GM19351 (cell line): ENCODE measurements at regions not wholly inside any gene's neighbourhood (a gene's known extent, or its start where the extent isn't known, plus 50 kb on each side); places are given as distances from the start of the nearest gene placed in this dataset.

ENCODE experiments used
- ATAC-seq: cut with Tn5 transposase; IDR thresholded peaks from one replicate; pipeline ENCODE4 v1.9.1; 2021; ENCODE audit warnings: mild to moderate bottlenecking, moderate library complexity; ENCODE audit not compliant: unreplicated experiment

- no peak for ATAC-seq
These were observed 142.8 kb downstream of the DACT1 start for GRCh38 chr14:58780605-58781004.

GRCh38 chr14:58782011-58782410, 144.2 kb downstream of the DACT1 start:
- ATAC-seq, result no peak

- no peak for ATAC-seq
These were observed 146.2 kb downstream of the DACT1 start for GRCh38 chr14:58783792-58784511.

- no peak for ATAC-seq
These were observed 147.2 kb downstream of the DACT1 start for GRCh38 chr14:58784931-58785330.

GRCh38 chr14:58785701-58786100, 147.9 kb downstream of the DACT1 start:
- ATAC-seq, result no peak

GRCh38 chr14:58787592-58787991, 149.8 kb downstream of the DACT1 start:
- ATAC-seq, result no peak

- ATAC-seq, result no peak
These were observed 151.1 kb downstream of the DACT1 start for GRCh38 chr14:58788655-58789503.

GRCh38 chr14:58789736-58790135, 152.0 kb downstream of the DACT1 start:
- ATAC-seq, result no peak

GRCh38 chr14:58792416-58792815, 154.7 kb downstream of the DACT1 start:
- no peak for ATAC-seq

GRCh38 chr14:58793131-58793740, 155.5 kb downstream of the DACT1 start:
- no peak for ATAC-seq

- no peak for ATAC-seq
These were observed 157.4 kb downstream of the DACT1 start for GRCh38 chr14:58794993-58795762.

- ATAC-seq, result peak; percentile 48
These were observed 158.7 kb downstream of the DACT1 start for GRCh38 chr14:58796242-58797009.

GRCh38 chr14:58797010-58797429, 159.3 kb downstream of the DACT1 start:
- peak; percentile 74 for ATAC-seq

- no peak for ATAC-seq
These were observed 160.4 kb downstream of the DACT1 start for GRCh38 chr14:58798173-58798572.

- no peak for ATAC-seq
These were observed 163.3 kb downstream of the DACT1 start for GRCh38 chr14:58801086-58801485.

GRCh38 chr14:58805057-58805456, 167.3 kb downstream of the DACT1 start:
- ATAC-seq, result no peak

- ATAC-seq, result no peak
These were observed 168.0 kb downstream of the DACT1 start for GRCh38 chr14:58805605-58806409.

- ATAC-seq, result no peak
These were observed 169.4 kb downstream of the DACT1 start for GRCh38 chr14:58807191-58807590.

- ATAC-seq, result no peak
These were observed 171.1 kb downstream of the DACT1 start for GRCh38 chr14:58808828-58809227.
